ENCODE measurements at regions not wholly inside any gene's neighbourhood (a gene's known extent, or its start where the extent isn't known, plus 50 kb on each side); places are given as distances from the start of the nearest gene placed in this dataset.

GRCh38 chr2:103738108-103738507 is 976.3 kb downstream of the TMEM182 start:
- no peak for TF ChIP-seq EZH2phosphoT487 (conservative IDR thresholded peaks at IDR 0.05; ENCODE audit: low read length)
- no peak for TF ChIP-seq CTCF (IDR thresholded peaks at IDR 0.05; ENCODE audit: insufficient read depth, low read length, poor library complexity, severe bottlenecking)
